VCaP (cell line): ENCODE measurements at regions not wholly inside any gene's neighbourhood (a gene's known extent, or its start where the extent isn't known, plus 50 kb on each side); places are given as distances from the start of the nearest gene placed in this dataset.

ENCODE experiments used
- H3K27ac ChIP-seq: fragments of 450-650 bp; 2 replicates; pipeline ENCODE4 v1.5.1; 2017
- TF ChIP-seq, protein P1 (sequence below): fragments of 450-650 bp; conservative IDR thresholded peaks from 2 replicates; pipeline ENCODE4 v1.5.1; 2017; ENCODE audit warnings: mild to moderate bottlenecking, moderate library complexity

DNA sequence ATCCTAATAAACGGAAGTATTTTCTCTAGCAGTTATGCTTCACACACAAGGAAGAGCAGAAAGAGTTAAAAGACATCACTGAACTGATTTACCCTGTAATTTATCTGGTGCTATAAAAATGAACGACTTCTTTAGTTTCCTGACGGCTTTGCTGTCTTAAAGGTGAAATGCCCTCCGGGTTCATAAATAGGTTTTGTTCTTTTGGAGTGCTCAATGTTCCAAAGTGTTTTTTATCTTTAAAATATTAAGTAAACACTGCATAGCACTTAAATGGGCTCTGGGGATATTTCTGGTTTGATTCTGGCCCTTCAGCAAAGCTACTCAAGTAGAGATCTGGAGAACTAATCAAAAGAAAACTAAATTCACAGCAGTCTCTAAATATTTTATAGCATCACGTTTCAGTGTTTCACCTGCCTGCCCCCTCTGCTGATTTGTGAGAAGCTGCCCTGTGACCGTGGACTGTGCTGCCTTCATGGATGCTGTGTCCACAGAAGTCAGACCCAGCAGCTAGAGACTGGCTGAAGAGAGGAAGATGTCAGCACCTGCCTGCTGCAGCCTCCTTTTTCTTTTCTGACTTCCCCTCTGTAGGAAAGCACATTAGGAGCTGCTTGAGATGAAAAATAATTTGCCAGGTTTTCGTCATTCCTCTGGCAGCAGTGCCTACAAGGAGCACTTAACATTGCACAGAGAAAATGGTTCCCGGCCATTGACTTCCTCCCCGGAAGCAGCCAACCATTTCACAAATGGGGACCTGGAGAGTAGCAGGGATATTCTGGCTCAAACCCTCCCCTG, 205.1 kb upstream of the FSCB start:
- peak overlapping the region; percentile 19; the same call in 1 of the 2 replicates for H3K27ac ChIP-seq
- TF ChIP-seq, protein P1, sequence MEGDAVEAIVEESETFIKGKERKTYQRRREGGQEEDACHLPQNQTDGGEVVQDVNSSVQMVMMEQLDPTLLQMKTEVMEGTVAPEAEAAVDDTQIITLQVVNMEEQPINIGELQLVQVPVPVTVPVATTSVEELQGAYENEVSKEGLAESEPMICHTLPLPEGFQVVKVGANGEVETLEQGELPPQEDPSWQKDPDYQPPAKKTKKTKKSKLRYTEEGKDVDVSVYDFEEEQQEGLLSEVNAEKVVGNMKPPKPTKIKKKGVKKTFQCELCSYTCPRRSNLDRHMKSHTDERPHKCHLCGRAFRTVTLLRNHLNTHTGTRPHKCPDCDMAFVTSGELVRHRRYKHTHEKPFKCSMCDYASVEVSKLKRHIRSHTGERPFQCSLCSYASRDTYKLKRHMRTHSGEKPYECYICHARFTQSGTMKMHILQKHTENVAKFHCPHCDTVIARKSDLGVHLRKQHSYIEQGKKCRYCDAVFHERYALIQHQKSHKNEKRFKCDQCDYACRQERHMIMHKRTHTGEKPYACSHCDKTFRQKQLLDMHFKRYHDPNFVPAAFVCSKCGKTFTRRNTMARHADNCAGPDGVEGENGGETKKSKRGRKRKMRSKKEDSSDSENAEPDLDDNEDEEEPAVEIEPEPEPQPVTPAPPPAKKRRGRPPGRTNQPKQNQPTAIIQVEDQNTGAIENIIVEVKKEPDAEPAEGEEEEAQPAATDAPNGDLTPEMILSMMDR, result no peak

DNA sequence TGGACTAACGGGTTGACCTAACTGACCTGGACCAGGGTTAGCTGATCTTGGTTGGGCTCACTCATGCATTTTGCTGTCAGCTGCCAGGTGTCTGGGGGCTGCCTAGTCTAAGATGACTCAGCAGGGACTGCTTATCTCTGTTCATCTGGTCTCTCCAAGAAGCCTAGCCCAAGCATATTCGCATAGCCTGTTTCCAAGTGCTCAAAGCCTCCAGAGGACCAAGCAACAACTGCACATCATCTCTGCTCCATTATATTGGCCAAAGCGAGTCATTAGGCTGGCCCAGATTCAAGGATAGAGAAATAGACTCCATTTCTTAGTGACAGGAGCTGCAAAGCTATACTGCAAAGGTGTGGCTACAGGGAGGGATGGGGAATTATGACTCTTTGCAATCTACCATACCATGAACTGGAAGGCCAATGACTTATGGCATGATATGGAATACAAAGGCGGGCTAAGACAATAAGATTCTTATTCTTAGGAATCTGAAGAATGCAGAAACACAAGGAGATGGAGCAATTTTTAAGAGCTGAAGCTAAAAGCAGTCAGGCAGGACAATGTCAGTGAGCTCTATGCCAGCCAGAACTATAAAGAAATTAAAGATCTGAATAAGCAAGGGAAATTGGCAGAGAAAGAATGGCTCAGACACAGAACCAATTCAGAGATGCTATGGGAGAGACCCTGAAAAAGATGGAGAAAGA, 194.6 kb upstream of the FSCB start:
- no peak overlapping the region for H3K27ac ChIP-seq
- TF ChIP-seq, protein P1, result no peak

DNA sequence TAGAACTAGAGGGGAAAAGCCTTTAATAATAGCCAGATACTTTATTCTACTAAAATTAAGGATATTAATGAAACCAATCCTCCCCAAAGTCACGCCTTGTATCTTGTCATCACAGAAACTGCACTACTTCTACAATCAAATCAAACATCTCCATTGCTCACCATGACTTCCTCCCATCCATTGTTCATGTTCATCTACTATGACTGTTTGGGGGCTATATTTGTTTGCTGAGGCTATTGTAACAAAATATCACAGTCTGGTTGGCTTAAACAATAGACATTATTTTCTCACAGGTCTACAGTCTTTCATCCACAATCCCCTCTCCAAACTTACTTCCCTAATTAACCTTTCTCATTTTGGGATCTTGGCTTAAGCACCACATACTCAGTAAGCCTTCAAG, 193.6 kb upstream of the FSCB start:
- TF ChIP-seq, protein P1, result no peak
- no peak overlapping the region for H3K27ac ChIP-seq

DNA sequence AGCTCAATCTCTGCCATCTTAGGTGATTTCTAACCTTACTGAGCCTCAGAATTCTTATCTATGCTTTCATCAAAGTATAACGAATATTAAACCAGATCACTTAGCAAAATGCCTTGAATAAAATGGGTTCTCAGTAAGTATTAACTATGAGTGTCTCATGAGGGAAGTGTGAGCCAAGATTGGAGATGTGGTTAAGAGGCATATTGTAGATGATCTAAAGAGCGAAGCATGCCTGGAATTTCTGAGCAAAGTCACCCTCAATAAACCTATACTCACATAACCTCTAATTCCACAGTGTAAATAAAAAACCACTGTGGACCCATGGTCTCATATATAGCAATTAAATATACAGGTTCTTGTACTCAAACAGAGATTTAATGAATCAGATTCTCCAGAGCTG, 193.1 kb upstream of the FSCB start:
- H3K27ac ChIP-seq, result no peak overlapping the region
- TF ChIP-seq, protein P1, result no peak

DNA sequence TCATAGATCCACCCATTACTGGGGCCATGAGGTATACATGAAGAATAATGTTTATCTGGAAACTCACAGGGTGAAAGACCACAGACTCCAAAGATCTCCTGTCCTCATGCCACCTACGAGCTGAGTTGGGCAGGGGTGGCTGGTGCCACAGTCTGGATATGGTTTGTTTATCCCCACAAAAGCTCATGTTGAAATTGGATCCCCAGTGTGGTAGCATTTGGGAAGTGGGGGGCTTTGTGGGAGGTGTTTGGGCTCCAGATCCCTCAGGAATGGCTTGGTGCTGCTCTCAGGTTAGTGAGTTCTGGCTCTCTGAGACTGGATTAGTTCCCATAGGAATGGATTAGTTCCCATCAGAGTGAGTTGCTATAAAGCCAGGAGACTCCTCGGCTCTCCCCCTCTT, 192.3 kb upstream of the FSCB start:
- TF ChIP-seq, protein P1, result no peak

DNA sequence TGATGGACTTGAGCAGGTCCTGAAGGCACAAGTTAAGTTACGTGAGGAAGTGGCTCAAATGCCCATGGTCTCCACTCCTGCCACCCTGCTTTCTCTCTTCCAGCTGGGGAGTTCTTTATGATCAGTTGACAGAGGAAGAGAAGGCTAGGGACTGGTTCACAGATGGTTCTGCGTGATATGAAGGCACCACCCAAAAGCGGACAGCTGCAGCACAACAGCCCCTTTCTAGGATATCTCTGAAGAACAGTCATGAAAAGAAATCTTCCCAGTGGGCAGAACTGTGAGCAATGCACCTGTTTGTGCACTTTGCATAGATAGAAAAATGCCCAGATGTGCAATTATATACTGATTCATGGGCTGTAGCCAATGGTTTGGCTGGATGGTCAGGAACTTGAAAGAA, 162.4 kb upstream of the FSCB start:
- TF ChIP-seq, protein P1, result no peak

More for the DNA sequence above, 192.3 kb upstream of the FSCB start:
- no peak overlapping the region for H3K27ac ChIP-seq

DNA sequence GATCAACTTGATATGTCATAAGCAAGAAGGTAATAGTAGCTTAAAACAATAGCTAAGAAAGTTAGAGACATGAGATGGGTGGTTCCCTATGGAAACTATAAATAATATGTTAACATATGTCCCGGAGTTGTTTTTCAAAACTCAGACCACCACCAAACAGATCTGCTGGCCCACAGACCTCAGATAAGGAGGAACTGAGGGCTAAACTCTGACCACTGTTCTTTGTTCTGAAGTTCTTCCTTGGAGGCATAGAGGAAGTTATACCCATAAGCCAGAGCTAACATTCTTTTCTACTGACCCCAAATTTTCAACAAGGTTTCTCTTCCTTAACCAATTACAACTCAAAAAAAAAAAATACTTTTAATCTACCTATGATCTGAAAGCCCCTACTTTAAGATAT, 156.1 kb upstream of the FSCB start:
- TF ChIP-seq, protein P1, result no peak

More for the DNA sequence above, 162.4 kb upstream of the FSCB start:
- H3K27ac ChIP-seq, result no peak overlapping the region

More for the DNA sequence above, 156.1 kb upstream of the FSCB start:
- H3K27ac ChIP-seq, result no peak overlapping the region
